Endodermal cell (in vitro differentiated cells): ENCODE measurements at regions not wholly inside any gene's neighbourhood (a gene's known extent, or its start where the extent isn't known, plus 50 kb on each side); places are given as distances from the start of the nearest gene placed in this dataset.
"Not testable (repeated sequence)": the region's sequence is repeated elsewhere in the genome, so short reads cannot be mapped to it uniquely, and the experiment has no call there.

Experiments
- DNase-seq: peaks from one replicate; pipeline ENCODE4 v3.0.0-alpha.2; 2017
- H3K27ac ChIP-seq: 2 replicates; pipeline ENCODE4 v1.5.1; 2013; ENCODE audit warnings: mild to moderate bottlenecking, low read depth, low read length, moderate library complexity
- H3K27me3 ChIP-seq: 2 replicates; pipeline ENCODE4 v1.6.1; 2013; ENCODE audit warnings: mild to moderate bottlenecking, low read length, moderate library complexity; ENCODE audit not compliant: insufficient read depth, control insufficient read depth, poor library complexity, severe bottlenecking
- H3K36me3 ChIP-seq: 2 replicates; pipeline ENCODE4 v1.7.0; 2013; ENCODE audit warnings: mild to moderate bottlenecking, low read length, moderate library complexity; ENCODE audit not compliant: control insufficient read depth, insufficient read depth
- H3K4me1 ChIP-seq: one replicate; pipeline ENCODE4 v1.7.0; 2013; ENCODE audit warnings: low read length; ENCODE audit not compliant: control insufficient read depth, insufficient read depth
- H3K4me3 ChIP-seq: 2 replicates; pipeline ENCODE4 v1.5.1; 2013; ENCODE audit warnings: mild to moderate bottlenecking, low read length, moderate library complexity
- H3K9ac ChIP-seq: 2 replicates; pipeline ENCODE4 v1.6.1; 2013; ENCODE audit warnings: mild to moderate bottlenecking, low read length, moderate library complexity; ENCODE audit not compliant: poor library complexity, severe bottlenecking; ENCODE audit errors: extremely low read depth
- H3K9me3 ChIP-seq: 2 replicates; pipeline ENCODE4 v1.6.1; 2013; ENCODE audit warnings: mild to moderate bottlenecking, low read length, moderate library complexity; ENCODE audit not compliant: control insufficient read depth
- H3K27ac Mint-ChIP-seq: 2 replicates; pipeline ENCODE4 v1.8.0; 2020; ENCODE audit warnings: mixed read lengths
- H3K27me3 Mint-ChIP-seq: 2 replicates; pipeline ENCODE4 v1.8.0; 2021; ENCODE audit warnings: mild to moderate bottlenecking, mixed read lengths; ENCODE audit not compliant: insufficient read depth
- H3K36me3 Mint-ChIP-seq: 2 replicates; pipeline ENCODE4 v1.8.0; 2020; ENCODE audit warnings: low read depth, mixed read lengths
- H3K4me1 Mint-ChIP-seq: 2 replicates; pipeline ENCODE4 v1.8.0; 2020; ENCODE audit warnings: mixed read lengths
- H3K4me3 Mint-ChIP-seq: 2 replicates; pipeline ENCODE4 v1.8.0; 2020; ENCODE audit warnings: mild to moderate bottlenecking, moderate library complexity, mixed read lengths
- H3K9me3 Mint-ChIP-seq: 2 replicates; pipeline ENCODE4 v1.8.0; 2020; ENCODE audit warnings: mild to moderate bottlenecking, mixed read lengths
- WGBS, 2 experiments: methylation state at CpG; one replicate each; pipeline versions ENCODE4 v1.1.5 to v1.1.7; 2013; ENCODE audit warnings: missing lambda C conversion rate in 2 of 2, mixed read lengths in 1 of 2; ENCODE audit not compliant: insufficient coverage in 1 of 2, insufficient read length in 1 of 2; 5-methylcytosine and 5-hydroxymethylcytosine counted together
- TF ChIP-seq, protein P1 (sequence below): fragments of 200-600 bp; sonication (generic); conservative IDR thresholded peaks from 2 replicates; pipeline ENCODE4 v1.5.0; 2021; ENCODE audit warnings: antibody characterized with exemption, mild to moderate bottlenecking

GRCh38 chr5:163163858-163164257, 273.5 kb upstream of the CCNG1 start:
- WGBS, 2 experiments = 92% methylated on average over 2 of the region's 2 CpGs; no CpG with 5 or more reads in 1 of the 2 experiments
- H3K4me3 Mint-ChIP-seq = no peak overlapping the region

DNA sequence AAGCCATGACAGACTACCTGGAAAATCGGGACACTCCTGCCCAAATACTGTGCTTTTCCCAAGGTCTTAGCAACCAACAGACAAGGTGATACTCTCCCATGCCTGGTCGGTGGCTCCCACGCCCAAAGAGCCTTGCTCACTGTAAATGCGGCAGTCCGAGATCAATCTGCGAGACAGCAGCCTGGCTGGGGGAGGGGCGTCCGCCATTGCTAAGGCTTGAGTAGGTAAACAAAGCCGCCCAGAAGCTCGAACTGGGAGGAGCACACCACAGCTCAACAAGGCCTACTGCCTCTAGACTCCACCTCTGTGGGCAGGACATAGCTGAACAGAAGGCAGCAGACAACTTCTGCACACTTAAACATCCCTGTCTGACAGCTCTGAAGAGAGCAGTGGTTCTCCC, 272.1 kb upstream of the CCNG1 start:
- H3K4me1 ChIP-seq = no peaks in the 10 kb centered on the region
- Mint-ChIP-seq H3K36me3 (peaks cover 1% of the 10 kb centered on the region), H3K27me3 (no peaks in the 10 kb centered on the region), H3K9me3 (peaks cover 22% of the 10 kb centered on the region), H3K4me1 (no peaks in the 10 kb centered on the region), H3K4me3 (no peak overlapping the region), H3K27ac (no peak overlapping the region)
- no peaks in the 10 kb centered on the region for H3K9me3 ChIP-seq
- no peak overlapping the region for H3K27ac ChIP-seq
- H3K36me3 ChIP-seq = no peaks in the 10 kb centered on the region
- no peaks in the 10 kb centered on the region for H3K27me3 ChIP-seq
- TF ChIP-seq, protein P1, sequence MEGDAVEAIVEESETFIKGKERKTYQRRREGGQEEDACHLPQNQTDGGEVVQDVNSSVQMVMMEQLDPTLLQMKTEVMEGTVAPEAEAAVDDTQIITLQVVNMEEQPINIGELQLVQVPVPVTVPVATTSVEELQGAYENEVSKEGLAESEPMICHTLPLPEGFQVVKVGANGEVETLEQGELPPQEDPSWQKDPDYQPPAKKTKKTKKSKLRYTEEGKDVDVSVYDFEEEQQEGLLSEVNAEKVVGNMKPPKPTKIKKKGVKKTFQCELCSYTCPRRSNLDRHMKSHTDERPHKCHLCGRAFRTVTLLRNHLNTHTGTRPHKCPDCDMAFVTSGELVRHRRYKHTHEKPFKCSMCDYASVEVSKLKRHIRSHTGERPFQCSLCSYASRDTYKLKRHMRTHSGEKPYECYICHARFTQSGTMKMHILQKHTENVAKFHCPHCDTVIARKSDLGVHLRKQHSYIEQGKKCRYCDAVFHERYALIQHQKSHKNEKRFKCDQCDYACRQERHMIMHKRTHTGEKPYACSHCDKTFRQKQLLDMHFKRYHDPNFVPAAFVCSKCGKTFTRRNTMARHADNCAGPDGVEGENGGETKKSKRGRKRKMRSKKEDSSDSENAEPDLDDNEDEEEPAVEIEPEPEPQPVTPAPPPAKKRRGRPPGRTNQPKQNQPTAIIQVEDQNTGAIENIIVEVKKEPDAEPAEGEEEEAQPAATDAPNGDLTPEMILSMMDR = no peak
- no peak for DNase-seq
- WGBS, 2 experiments = 93 to 96% methylated on average over 3 to 10 of the region's 10 CpGs
- no peak overlapping the region for H3K4me3 ChIP-seq
- no peak overlapping the region for H3K9ac ChIP-seq

More at GRCh38 chr5:163163858-163164257, 273.5 kb upstream of the CCNG1 start:
- Histone ChIP-seq H3K4me1 (no peaks in the 10 kb centered on the region), H3K9ac (no peak overlapping the region), H3K36me3 (no peaks in the 10 kb centered on the region), H3K9me3 (no peaks in the 10 kb centered on the region), H3K27ac (no peak overlapping the region), H3K4me3 (no peak overlapping the region), H3K27me3 (no peaks in the 10 kb centered on the region)
- peaks cover 1% of the 10 kb centered on the region for H3K36me3 Mint-ChIP-seq
- DNase-seq = no peak
- no peaks in the 10 kb centered on the region for H3K27me3 Mint-ChIP-seq
- H3K27ac Mint-ChIP-seq = no peak overlapping the region
- no peaks in the 10 kb centered on the region for H3K4me1 Mint-ChIP-seq
- TF ChIP-seq, protein P1 = no peak
- H3K9me3 Mint-ChIP-seq = peaks cover 12% of the 10 kb centered on the region

DNA sequence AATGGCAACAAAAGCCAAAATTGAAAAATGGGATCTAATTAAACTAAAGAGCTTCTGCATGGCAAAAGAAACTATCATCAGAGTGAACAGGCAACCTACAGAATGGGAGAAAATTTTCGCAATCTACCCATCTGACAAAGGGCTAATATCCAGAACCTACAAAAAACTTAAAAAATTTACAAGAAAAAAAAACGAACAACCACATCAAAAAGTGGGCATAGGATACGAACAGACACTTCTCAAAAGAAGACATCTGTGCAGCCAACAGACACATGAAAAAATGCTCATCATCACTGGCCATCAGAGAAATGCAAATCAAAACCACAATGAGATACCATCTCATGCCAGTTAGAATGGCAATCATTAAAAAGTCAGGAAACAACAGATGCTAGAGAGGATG, 267.2 kb upstream of the CCNG1 start:
- H3K36me3 ChIP-seq, H3K27ac Mint-ChIP-seq, DNase-seq, H3K9me3 ChIP-seq, H3K27me3 Mint-ChIP-seq, H3K4me3 ChIP-seq, H3K27me3 ChIP-seq, H3K9ac ChIP-seq, H3K4me1 ChIP-seq, H3K27ac ChIP-seq, H3K4me3 Mint-ChIP-seq, H3K36me3 Mint-ChIP-seq: not testable (repeated sequence)
- 93% methylated on average over 2 of the region's 3 CpGs; no CpG with 5 or more reads in 1 of the 2 experiments for WGBS, 2 experiments
- Mint-ChIP-seq H3K9me3 (peaks cover 23% of the 10 kb centered on the region), H3K4me1 (peaks cover 19% of the 10 kb centered on the region)
